K562 (cell line): ENCODE measurements at regions not wholly inside any gene's neighbourhood (a gene's known extent, or its start where the extent isn't known, plus 50 kb on each side); places are given as distances from the start of the nearest gene placed in this dataset.

ENCODE experiments used
- ATAC-seq: fragments of 200-7000 bp; cut with Tn5 transposase; 3 replicates; pipeline ENCODE4 v1.9.1; 2020; ENCODE audit warnings: moderate library complexity
- BruUV-seq: library from RNA; stranded (reverse); fragments of 400-500 nt; replicated peaks from 2 replicates; lab custom pipeline; 2021; lab: Mats Ljungman, UMichigan
- CTCF ChIA-PET: fragments of 300-600 bp; formaldehyde crosslinking; extraction: SDS; loops from one replicate; lab custom pipeline; 2021; ENCODE audit warnings: low intra/inter-chr PET ratio; lab: Yijun Ruan, JAX
- POLR2A ChIA-PET: fragments of 300-600, 350-650 bp; sonication (Branson Sonifier 250); formaldehyde crosslinking; extraction: SDS; loops from one replicate; lab custom pipeline; 2021; ENCODE audit warnings: antibody characterized with exemption, inconsistent platforms; lab: Yijun Ruan, JAX
- DNase-seq, 4 experiments: peaks; one replicate each; pipeline versions ENCODE4 v3.0.0 to v3.0.0-alpha.2; 2011 to 2018; ENCODE audit warnings: low spot score in 3 of 4, mixed read lengths in 3 of 4; ENCODE audit errors: extremely low read depth in 1 of 4
- FAIRE-seq: peaks from 2 replicates; lab custom pipeline; 2011; peaks lifted over from hg19 to GRCh38; lab: Jason Lieb, UNC
- H2AFZ ChIP-seq: 2 replicates; pipeline ENCODE4 v1.6.0; 2011; ENCODE audit warnings: low read depth, low read length, control low read depth, inconsistent platforms
- H3K27ac ChIP-seq: fragments of 200-600 bp; 3 replicates; pipeline ENCODE4 v1.8.0; 2011; ENCODE audit warnings: low read depth, mild to moderate bottlenecking, control low read depth, inconsistent platforms, low read length, moderate library complexity, mixed read lengths; ENCODE audit errors: extremely low read depth
- H3K27me3 ChIP-seq, 2 experiments: fragments of 300-600 bp in 1 of 2; 2 replicates in 1 of 2; 3 replicates in 1 of 2; pipeline versions ENCODE4 v1.6.0 to v1.8.0; 2011; ENCODE audit warnings: inconsistent platforms in 2 of 2, low read length in 2 of 2, mild to moderate bottlenecking in 1 of 2, mixed read lengths in 1 of 2, moderate library complexity in 1 of 2; ENCODE audit not compliant: control insufficient read depth in 2 of 2, insufficient read depth in 2 of 2
- H3K36me3 ChIP-seq: fragments of 300-600 bp; 3 replicates; pipeline ENCODE4 v1.8.0; 2011; ENCODE audit warnings: mild to moderate bottlenecking, low read length, inconsistent platforms; ENCODE audit not compliant: control insufficient read depth, insufficient read depth
- H3K4me1 ChIP-seq, 2 experiments: fragments of 200-600 bp in 1 of 2; replicated peaks in 1 of 2; 2 replicates in 1 of 2; 3 replicates in 1 of 2; pipeline versions ENCODE4 v1.5.1 to v1.8.0; 2011; ENCODE audit warnings: inconsistent platforms in 2 of 2, low read length in 2 of 2, mild to moderate bottlenecking in 1 of 2, mixed read lengths in 1 of 2, moderate library complexity in 1 of 2; ENCODE audit not compliant: control insufficient read depth in 2 of 2, insufficient read depth in 2 of 2
- H3K4me2 ChIP-seq: 2 replicates; pipeline ENCODE4 v1.6.1; 2011; ENCODE audit warnings: low read length, control low read depth, inconsistent platforms, mixed read lengths; ENCODE audit not compliant: insufficient read depth
- H3K4me3 ChIP-seq: fragments of 200-600 bp; sonication (generic), shearing (Covaris generic); 2 replicates; pipeline ENCODE4 v1.5.1; 2016; ENCODE audit warnings: control low read depth, inconsistent platforms
- H3K79me2 ChIP-seq: fragments of 200-600 bp; 3 replicates; pipeline ENCODE4 v1.8.0; 2011; ENCODE audit warnings: low read length, inconsistent platforms; ENCODE audit not compliant: control insufficient read depth, insufficient read depth
- H3K9ac ChIP-seq, 2 experiments: 2 replicates each; pipeline versions ENCODE4 v1.6.0 to v1.6.1; 2011; ENCODE audit warnings: low read depth in 2 of 2, low read length in 2 of 2, control low read depth in 1 of 2, inconsistent platforms in 1 of 2, mild to moderate bottlenecking in 1 of 2, mixed read lengths in 1 of 2; ENCODE audit not compliant: insufficient read depth in 1 of 2
- H3K9me1 ChIP-seq: one replicate; pipeline ENCODE4 v1.6.0; 2011; ENCODE audit warnings: inconsistent platforms, mild to moderate bottlenecking, low read length, moderate library complexity; ENCODE audit not compliant: control insufficient read depth, insufficient read depth
- H3K9me3 ChIP-seq: replicated peaks from 2 replicates; pipeline ENCODE4 v1.5.1; 2011; ENCODE audit warnings: low read depth, low read length, inconsistent platforms; ENCODE audit not compliant: control insufficient read depth, insufficient read depth
- H4K20me1 ChIP-seq: replicated peaks from 2 replicates; pipeline ENCODE4 v1.6.1; 2011; ENCODE audit warnings: low read length, inconsistent platforms, mixed read lengths; ENCODE audit not compliant: control insufficient read depth, insufficient read depth
- ARID2 ChIP-seq: fragments of 450-650 bp; IDR thresholded peaks from 2 replicates; pipeline ENCODE4 v1.6.1; 2017; ENCODE audit warnings: antibody characterized with exemption, mild to moderate bottlenecking
- CBX3 ChIP-seq, 2 experiments: IDR thresholded peaks; 1 replicate in 1 of 2; 2 replicates in 1 of 2; pipeline ENCODE4 v1.6.1; 2012; ENCODE audit warnings: inconsistent platforms in 2 of 2, low read length in 2 of 2, borderline replicate concordance in 1 of 2, control low read depth in 1 of 2
- HDGF ChIP-seq: fragments of 450-650 bp; IDR thresholded peaks from 2 replicates; pipeline ENCODE4 v1.6.1; 2016
- HINFP ChIP-seq: fragments of 450-650 bp; conservative IDR thresholded peaks from 2 replicates; pipeline ENCODE4 v1.6.1; 2016; ENCODE audit warnings: missing genetic modification characterization, low read depth, mild to moderate bottlenecking, control low read depth, missing compliant biosample characterization
- MIER1 ChIP-seq: fragments of 450-650 bp; IDR thresholded peaks from 2 replicates; pipeline ENCODE4 v1.6.1; 2016; ENCODE audit warnings: antibody characterized with exemption, mild to moderate bottlenecking, low read depth
- NR2C1 ChIP-seq, 2 experiments: fragments of 450-650 bp; IDR thresholded peaks; 2 replicates each; pipeline ENCODE4 v1.6.1; 2017; ENCODE audit warnings: mild to moderate bottlenecking in 2 of 2, antibody characterized with exemption in 1 of 2, inconsistent platforms in 1 of 2, missing compliant biosample characterization in 1 of 2, missing genetic modification characterization in 1 of 2
- SMAD1 ChIP-seq: fragments of 150-350 bp; IDR thresholded peaks from 2 replicates; pipeline ENCODE4 v1.6.1; 2014; ENCODE audit warnings: low read length, low read depth; ENCODE audit not compliant: partially characterized antibody
- SUPT5H ChIP-seq: fragments of 450-650 bp; IDR thresholded peaks from 2 replicates; pipeline ENCODE4 v1.6.1; 2016
- ZNF217 ChIP-seq: sonication (generic); formaldehyde crosslinking; IDR thresholded peaks from 2 replicates; pipeline ENCODE4 v1.8.0; 2022; ENCODE audit warnings: mild to moderate bottlenecking, missing genetic modification reagents
- ZNF324 ChIP-seq: fragments of 250-450 bp; sonication (Bioruptor Pico); IDR thresholded peaks from 2 replicates; pipeline ENCODE4 v1.4.0; 2020; ENCODE audit warnings: mild to moderate bottlenecking
- ZNF354B ChIP-seq: fragments of 250-450 bp; sonication (Bioruptor Pico); IDR thresholded peaks from 2 replicates; pipeline ENCODE4 v1.4.0; 2020
- ZNF444 ChIP-seq: fragments of 250-450 bp; sonication (Bioruptor Pico); IDR thresholded peaks from 2 replicates; pipeline ENCODE4 v1.4.0; 2020; ENCODE audit warnings: mild to moderate bottlenecking, moderate library complexity
- WGBS: fragments of 100-300 bp; shearing (Covaris generic); methylation state at CpG from one replicate; pipeline ENCODE4 v1.1.6; 2016; ENCODE audit warnings: low coverage, mixed read lengths; ENCODE audit not compliant: insufficient coverage; ENCODE audit errors: missing lambda C conversion rate; 5-methylcytosine and 5-hydroxymethylcytosine counted together
- in situ Hi-C: fragments of 300-500 bp; cut with MboI; formaldehyde crosslinking; loops from 4 replicates; pipeline ENCODE4 v1.15.0; 2018; ENCODE audit warnings: inconsistent platforms, mixed read lengths
- intact Hi-C: fragments of 100-400 bp; cut with micrococcal nuclease; formaldehyde crosslinking; loops from 2 replicates; pipeline ENCODE4 v1.14.2; 2022
- TF ChIP-seq, protein P1 (sequence below): IDR thresholded peaks from 2 replicates; pipeline ENCODE4 v1.6.1; 2012; ENCODE audit warnings: low read depth, low read length, improper control_type of control experiment, borderline replicate concordance

- POLR2A ChIA-PET = interaction anchor here (1.2 kb wide), 1 partner anchor 10 kb away, joined by 3 read pairs; no protein-coding TSS in a partner anchor
- no peak for TF ChIP-seq SUPT5H
- no peak for TF ChIP-seq SMAD1
- no peak for TF ChIP-seq ARID2
- no peak for TF ChIP-seq ZNF354B (CRISPR knock-in tag)
- TF ChIP-seq HINFP (tag) = no peak
- TF ChIP-seq MIER1 = no peak
- no peak for TF ChIP-seq ZNF217 (CRISPR knock-in tag)
- TF ChIP-seq ZNF444 (CRISPR knock-in tag) = no peak
- 0 out of 3 replicates have a peak, but pooled peaks of 1 of the 2 experiments have one; percentile 14 for TF ChIP-seq CBX3 (IDR thresholded peaks at IDR 0.05; ENCODE audit: borderline replicate concordance in 1 of 2, low read length in 2 of 2)
- TF ChIP-seq ZNF324 (CRISPR knock-in tag) = no peak
- TF ChIP-seq, protein P1, sequence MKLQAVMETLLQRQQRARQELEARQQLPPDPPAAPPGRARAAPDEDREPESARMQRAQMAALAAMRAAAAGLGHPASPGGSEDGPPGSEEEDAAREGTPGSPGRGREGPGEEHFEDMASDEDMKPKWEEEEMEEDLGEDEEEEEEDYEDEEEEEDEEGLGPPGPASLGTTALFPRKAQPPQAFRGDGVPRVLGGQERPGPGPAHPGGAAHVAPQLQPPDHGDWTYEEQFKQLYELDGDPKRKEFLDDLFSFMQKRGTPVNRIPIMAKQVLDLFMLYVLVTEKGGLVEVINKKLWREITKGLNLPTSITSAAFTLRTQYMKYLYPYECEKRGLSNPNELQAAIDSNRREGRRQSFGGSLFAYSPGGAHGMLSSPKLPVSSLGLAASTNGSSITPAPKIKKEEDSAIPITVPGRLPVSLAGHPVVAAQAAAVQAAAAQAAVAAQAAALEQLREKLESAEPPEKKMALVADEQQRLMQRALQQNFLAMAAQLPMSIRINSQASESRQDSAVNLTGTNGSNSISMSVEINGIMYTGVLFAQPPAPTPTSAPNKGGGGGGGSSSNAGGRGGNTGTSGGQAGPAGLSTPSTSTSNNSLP = no peak
- TF ChIP-seq NR2C1 (IDR thresholded peaks at IDR 0.05) = peak; percentile 74
- peak; percentile 64; the same call in 1 of the 2 replicates for TF ChIP-seq NR2C1 (tag; IDR thresholded peaks at IDR 0.05)
- no peak for TF ChIP-seq HDGF
- in situ Hi-C loops = no loop called here
- intact Hi-C loops = no loop called here
- peaks cover 6% of the 10 kb centered on the region; the same call in 1 of the 2 replicates for H3K9me3 ChIP-seq
- no peaks in the 10 kb centered on the region for H4K20me1 ChIP-seq
- H3K4me2 ChIP-seq = no peak overlapping the region
- H3K4me1 ChIP-seq = no peaks in the 10 kb centered on the region; a peak in 1 of 5 replicates
- no peaks in the 10 kb centered on the region for H3K79me2 ChIP-seq
- no peak overlapping the region for H3K4me3 ChIP-seq
- H3K27ac ChIP-seq = no peak overlapping the region
- H3K27me3 ChIP-seq = no peaks in the 10 kb centered on the region
- no peak overlapping the region for H2AFZ ChIP-seq
- H3K9me1 ChIP-seq = no peaks in the 10 kb centered on the region
- no TSS peak for BruUV-seq
- no peak for FAIRE-seq
- 55% methylated on average over 3 of the region's 3 CpGs for WGBS
- CTCF ChIA-PET = no interaction called here
- H3K9ac ChIP-seq = no peak overlapping the region
- H3K36me3 ChIP-seq = no peaks in the 10 kb centered on the region
- peak; percentile 18; the same call in 1 of the 3 replicates for ATAC-seq
- DNase-seq = no peak
Measured at GRCh38 chr6:15938107-15938506, 190.8 kb upstream of the MYLIP start.
